ENCODE measurements at regions not wholly inside any gene's neighbourhood (a gene's known extent, or its start where the extent isn't known, plus 50 kb on each side); places are given as distances from the start of the nearest gene placed in this dataset.

GRCh38 chr18:25737710-25738311, 352.6 kb downstream of the SS18 start:
- TF ChIP-seq POLR2A (IDR thresholded peaks at IDR 0.05) (no peak), EP300 (IDR thresholded peaks at IDR 0.05; ENCODE audit: low read depth) (no peak), CTCF (IDR thresholded peaks at IDR 0.05) (no peak), POLR2AphosphoS5 (IDR thresholded peaks at IDR 0.05) (no peak)

Measured in transverse colon (tissue), 4 donors.